ENCODE measurements at regions not wholly inside any gene's neighbourhood (a gene's known extent, or its start where the extent isn't known, plus 50 kb on each side); places are given as distances from the start of the nearest gene placed in this dataset.

GRCh38 chr6:22110061-22110460 is 186.8 kb downstream of the PRL start:
- H3K4me3 ChIP-seq (ENCODE audit: low read depth, low read length) = no peak overlapping the region
- no peak for DNase-seq (ENCODE audit: low read depth)
- TF ChIP-seq CTCF (conservative IDR thresholded peaks at IDR 0.05; ENCODE audit: low read depth, low read length) = no peak

- TF ChIP-seq CTCF (conservative IDR thresholded peaks at IDR 0.05; ENCODE audit: low read depth, low read length) = no peak
- no peak for DNase-seq (ENCODE audit: low read depth)
- H3K4me3 ChIP-seq (ENCODE audit: low read depth, low read length) = no peak overlapping the region
Measured at GRCh38 chr6:22112461-22112860, 184.4 kb downstream of the PRL start.

- no peak overlapping the region for H3K4me3 ChIP-seq (ENCODE audit: low read depth, low read length)
- peak; percentile 97 for DNase-seq (ENCODE audit: low read depth)
- no peak for TF ChIP-seq CTCF (conservative IDR thresholded peaks at IDR 0.05; ENCODE audit: low read depth, low read length)
Measured at GRCh38 chr6:22113026-22113766, 183.6 kb downstream of the PRL start.

GRCh38 chr6:22115559-22115958 is 181.3 kb downstream of the PRL start:
- no peak for TF ChIP-seq CTCF (conservative IDR thresholded peaks at IDR 0.05; ENCODE audit: low read depth, low read length)
- no peak for DNase-seq (ENCODE audit: low read depth)
- no peak overlapping the region for H3K4me3 ChIP-seq (ENCODE audit: low read depth, low read length)

- DNase-seq (ENCODE audit: low read depth) = no peak
- no peak overlapping the region for H3K4me3 ChIP-seq (ENCODE audit: low read depth, low read length)
- TF ChIP-seq CTCF (conservative IDR thresholded peaks at IDR 0.05; ENCODE audit: low read depth, low read length) = no peak
Measured at GRCh38 chr6:22117631-22118030, 179.2 kb downstream of the PRL start.

DNA sequence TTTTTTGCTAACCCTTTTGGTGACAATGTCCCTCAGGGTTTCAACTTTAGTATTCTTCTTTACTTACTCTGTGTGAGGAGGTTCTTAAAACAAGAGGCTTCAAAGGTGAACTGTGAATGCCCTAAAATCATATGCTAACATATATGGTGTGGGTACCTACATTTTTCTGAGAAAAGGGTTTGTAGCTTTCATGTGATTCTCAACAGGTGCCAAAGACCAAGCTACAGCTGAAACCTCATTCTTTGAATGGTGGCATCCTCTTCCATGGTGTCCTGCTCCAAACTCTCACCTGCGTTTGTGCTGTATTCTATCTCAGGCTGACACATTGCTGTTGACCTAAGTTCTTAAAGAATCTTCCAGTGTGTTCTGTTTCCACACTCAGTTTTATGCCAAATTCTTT is 177.3 kb downstream of the PRL start:
- TF ChIP-seq CTCF (conservative IDR thresholded peaks at IDR 0.05; ENCODE audit: low read depth, low read length) = no peak
- no peak overlapping the region for H3K4me3 ChIP-seq (ENCODE audit: low read depth, low read length)
- no peak for DNase-seq (ENCODE audit: low read depth)

- DNase-seq (ENCODE audit: low read depth) = no peak
- no peak for TF ChIP-seq CTCF (conservative IDR thresholded peaks at IDR 0.05; ENCODE audit: low read depth, low read length)
- no peak overlapping the region for H3K4me3 ChIP-seq (ENCODE audit: low read depth, low read length)
Measured at GRCh38 chr6:22124756-22125155, 172.1 kb downstream of the PRL start.
